Cardiac muscle cell (in vitro differentiated cells and primary cell): ENCODE measurements at regions not wholly inside any gene's neighbourhood (a gene's known extent, or its start where the extent isn't known, plus 50 kb on each side); places are given as distances from the start of the nearest gene placed in this dataset.
"Not testable (repeated sequence)": the region's sequence is repeated elsewhere in the genome, so short reads cannot be mapped to it uniquely, and the experiment has no call there.

Source experiments
- DNase-seq, 2 donors: peaks; one replicate each; pipeline versions ENCODE4 v3.0.0 to v3.0.0-alpha.2; 2010 to 2017; ENCODE audit warnings: low read depth in 1 of 2, low spot score in 1 of 2
- H3K27ac ChIP-seq: fragments of 200-600 bp; sonication (generic); 2 replicates; pipeline ENCODE4 v1.5.1; 2016
- H3K27me3 ChIP-seq: fragments of 200-600 bp; sonication (generic); 2 replicates; pipeline ENCODE4 v1.6.0; 2016; ENCODE audit warnings: control low read depth
- H3K36me3 ChIP-seq: fragments of 200-600 bp; sonication (generic); 2 replicates; pipeline ENCODE4 v1.5.1; 2016; ENCODE audit warnings: control low read depth
- H3K4me1 ChIP-seq: fragments of 200-600 bp; sonication (generic); 2 replicates; pipeline ENCODE4 v1.8.1; 2017; ENCODE audit warnings: low read depth, mild to moderate bottlenecking, mixed run types
- H3K4me3 ChIP-seq: fragments of 200-600 bp; sonication (generic); 2 replicates; pipeline ENCODE4 v1.5.1; 2016; ENCODE audit warnings: mild to moderate bottlenecking
- H3K9me3 ChIP-seq: fragments of 200-600 bp; sonication (generic); 2 replicates; pipeline ENCODE4 v1.5.1; 2017; ENCODE audit warnings: low read depth, mild to moderate bottlenecking, control low read depth
- TF ChIP-seq, protein P1 (sequence below): IDR thresholded peaks from 2 replicates; pipeline ENCODE4 v1.5.1; 2012; ENCODE audit warnings: low read depth, mild to moderate bottlenecking, low read length

DNA sequence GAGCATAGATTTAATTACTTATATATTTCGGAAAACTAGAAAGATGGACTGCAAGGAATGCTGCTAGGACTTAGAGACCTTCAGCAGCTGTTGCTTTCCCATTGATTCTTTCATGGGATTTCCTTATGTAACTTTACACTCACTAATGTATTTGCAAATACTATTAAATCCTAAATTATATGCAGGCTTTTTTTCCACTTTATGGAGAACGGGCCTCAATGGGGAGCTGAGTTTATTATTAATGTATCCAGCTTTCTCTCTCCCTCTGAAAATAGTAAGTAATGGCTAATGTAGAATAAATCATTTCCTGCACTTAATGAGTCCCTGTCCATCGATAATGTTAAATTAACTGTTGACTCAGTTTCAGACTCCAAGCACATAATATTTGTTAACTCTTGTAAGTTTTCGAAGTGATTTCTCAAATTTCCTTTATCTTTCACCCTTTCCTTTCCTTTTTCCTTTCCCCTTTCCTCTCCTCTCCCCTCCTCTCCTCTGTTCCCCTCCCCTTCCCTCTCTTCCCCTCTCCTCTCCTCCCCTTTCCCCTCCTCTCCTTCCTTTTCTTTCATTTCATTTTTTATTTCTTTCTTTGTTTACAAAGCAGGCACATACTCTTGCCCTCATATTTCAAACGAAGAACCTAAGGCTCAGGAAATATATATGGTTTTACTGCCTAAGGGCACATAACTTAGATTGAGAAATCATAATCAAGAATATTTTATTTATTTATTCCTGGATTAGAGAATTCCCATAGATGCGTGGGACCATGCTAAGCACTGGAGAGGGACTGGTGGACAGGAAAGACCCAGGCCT, 503.6 kb downstream of the MMUT start:
- no peak overlapping the region for H3K4me3 ChIP-seq
- no peaks in the 10 kb centered on the region for H3K4me1 ChIP-seq
- no peaks in the 10 kb centered on the region for H3K27me3 ChIP-seq
- TF ChIP-seq, protein P1, sequence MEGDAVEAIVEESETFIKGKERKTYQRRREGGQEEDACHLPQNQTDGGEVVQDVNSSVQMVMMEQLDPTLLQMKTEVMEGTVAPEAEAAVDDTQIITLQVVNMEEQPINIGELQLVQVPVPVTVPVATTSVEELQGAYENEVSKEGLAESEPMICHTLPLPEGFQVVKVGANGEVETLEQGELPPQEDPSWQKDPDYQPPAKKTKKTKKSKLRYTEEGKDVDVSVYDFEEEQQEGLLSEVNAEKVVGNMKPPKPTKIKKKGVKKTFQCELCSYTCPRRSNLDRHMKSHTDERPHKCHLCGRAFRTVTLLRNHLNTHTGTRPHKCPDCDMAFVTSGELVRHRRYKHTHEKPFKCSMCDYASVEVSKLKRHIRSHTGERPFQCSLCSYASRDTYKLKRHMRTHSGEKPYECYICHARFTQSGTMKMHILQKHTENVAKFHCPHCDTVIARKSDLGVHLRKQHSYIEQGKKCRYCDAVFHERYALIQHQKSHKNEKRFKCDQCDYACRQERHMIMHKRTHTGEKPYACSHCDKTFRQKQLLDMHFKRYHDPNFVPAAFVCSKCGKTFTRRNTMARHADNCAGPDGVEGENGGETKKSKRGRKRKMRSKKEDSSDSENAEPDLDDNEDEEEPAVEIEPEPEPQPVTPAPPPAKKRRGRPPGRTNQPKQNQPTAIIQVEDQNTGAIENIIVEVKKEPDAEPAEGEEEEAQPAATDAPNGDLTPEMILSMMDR, result no peak
- no peak for DNase-seq
- no peak overlapping the region for H3K27ac ChIP-seq
- no peaks in the 10 kb centered on the region for H3K36me3 ChIP-seq
- no peaks in the 10 kb centered on the region for H3K9me3 ChIP-seq

DNA sequence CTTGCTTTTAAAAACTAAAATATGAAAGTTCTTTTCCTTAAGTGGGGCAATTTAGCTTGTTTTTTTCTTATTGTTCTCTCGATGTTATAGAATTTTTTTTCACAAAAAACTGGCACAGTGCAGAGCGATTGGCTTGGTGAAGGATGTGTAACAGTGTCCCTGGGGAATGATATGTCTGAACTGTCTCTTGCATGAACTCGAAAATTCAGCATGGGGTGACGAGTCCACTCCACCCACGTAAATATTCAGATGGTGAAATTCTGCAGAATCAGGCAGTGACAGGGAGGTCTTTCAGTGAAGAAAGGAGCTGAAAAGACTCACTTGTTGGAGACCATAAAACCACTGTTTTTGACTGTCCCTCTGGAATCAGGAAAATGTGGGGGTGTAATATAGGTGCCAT, 505.3 kb downstream of the MMUT start:
- TF ChIP-seq, protein P1, result no peak
- Histone ChIP-seq H3K9me3 (no peaks in the 10 kb centered on the region), H3K27ac (no peak overlapping the region), H3K4me3 (no peak overlapping the region), H3K27me3 (no peaks in the 10 kb centered on the region), H3K36me3 (no peaks in the 10 kb centered on the region), H3K4me1 (no peaks in the 10 kb centered on the region)
- DNase-seq, result peak in 1 of 2 donors; percentile 53

DNA sequence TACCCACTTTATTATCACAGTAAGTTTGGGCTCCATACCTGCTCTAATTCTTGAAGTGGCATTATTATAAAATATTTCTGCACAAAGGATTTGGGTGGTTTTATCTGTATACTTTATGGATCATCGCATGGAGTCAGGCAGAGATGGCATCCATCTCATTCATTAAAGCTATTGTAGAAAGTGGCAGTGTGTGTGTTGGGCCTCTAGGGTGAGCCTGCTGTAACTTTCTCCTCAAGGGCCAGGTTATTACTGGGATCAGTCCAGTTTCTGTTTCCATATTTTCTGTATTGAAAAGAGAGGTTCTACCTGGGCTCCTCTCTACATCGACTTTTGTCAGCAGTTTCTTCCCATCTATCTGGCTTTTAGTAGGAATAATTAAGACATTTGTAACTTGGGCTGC, 511.1 kb downstream of the MMUT start:
- Histone ChIP-seq H3K36me3 (no peaks in the 10 kb centered on the region), H3K27ac (no peak overlapping the region), H3K4me1 (no peaks in the 10 kb centered on the region), H3K4me3 (no peak overlapping the region), H3K9me3 (no peaks in the 10 kb centered on the region), H3K27me3 (no peaks in the 10 kb centered on the region)
- TF ChIP-seq, protein P1, result no peak
- DNase-seq, result no peak

DNA sequence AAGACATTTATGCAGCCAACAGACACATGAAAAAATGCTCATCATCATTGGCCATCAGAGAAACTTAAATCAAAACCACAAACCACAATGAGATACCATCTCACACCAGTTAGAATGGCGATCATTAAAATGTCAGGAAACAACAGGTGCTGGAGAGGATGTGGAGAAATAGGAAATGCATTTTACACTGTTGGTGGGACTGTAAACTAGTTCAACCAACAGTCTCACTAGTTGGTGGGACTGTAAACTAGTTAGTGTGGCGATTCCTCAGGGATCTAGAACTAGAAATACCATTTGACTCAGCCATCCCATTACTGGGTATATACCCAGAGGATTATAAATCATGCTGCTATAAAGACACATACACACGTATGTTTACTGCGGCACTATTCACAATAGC, 518.8 kb downstream of the MMUT start:
- H3K27ac ChIP-seq, H3K4me1 ChIP-seq, H3K9me3 ChIP-seq, H3K4me3 ChIP-seq, H3K27me3 ChIP-seq, H3K36me3 ChIP-seq: not testable (repeated sequence)
- DNase-seq, result peak in 1 of 2 donors; percentile 60

DNA sequence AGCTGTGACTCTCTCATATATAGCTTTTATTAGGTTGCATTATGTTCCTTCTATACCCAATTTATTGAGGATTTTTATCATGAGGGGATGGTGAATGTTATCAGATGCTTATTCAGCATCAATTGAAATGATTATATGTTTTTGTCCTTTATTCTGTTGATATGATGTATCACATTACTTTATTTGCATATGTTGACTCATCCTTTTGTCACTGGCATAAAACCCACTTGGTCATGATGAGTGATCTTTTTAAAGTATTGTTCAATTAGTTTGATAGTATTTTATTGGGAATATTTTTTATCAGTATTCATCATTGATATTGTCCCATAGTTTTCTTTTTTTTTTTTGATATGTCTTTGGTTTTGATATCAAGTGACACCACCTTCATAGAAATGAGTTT, 529.9 kb downstream of the MMUT start:
- Histone ChIP-seq H3K36me3 (no peaks in the 10 kb centered on the region), H3K4me1 (no peaks in the 10 kb centered on the region), H3K27me3 (no peaks in the 10 kb centered on the region), H3K4me3 (no peak overlapping the region), H3K27ac (no peak overlapping the region), H3K9me3 (no peaks in the 10 kb centered on the region)
- no peak for DNase-seq
- TF ChIP-seq, protein P1, result no peak

DNA sequence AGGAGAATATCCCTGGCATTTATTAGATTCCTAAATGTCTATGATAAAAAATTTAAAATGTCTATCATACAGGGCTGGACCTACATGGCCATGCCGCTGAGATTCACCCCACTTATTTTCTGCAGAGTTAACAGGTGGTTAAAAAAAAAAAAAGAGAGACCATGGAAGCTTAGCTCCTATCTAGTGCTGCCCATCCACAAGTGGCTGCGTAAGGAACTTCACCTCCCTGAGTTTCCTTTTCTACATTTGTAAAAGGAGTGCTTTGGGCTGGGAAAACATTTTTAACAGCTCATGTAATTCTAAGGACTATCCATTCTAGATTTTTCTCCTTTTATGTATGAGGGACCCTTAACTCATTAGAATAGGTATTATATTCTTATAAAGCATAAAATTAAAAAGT, 534.1 kb downstream of the MMUT start:
- Histone ChIP-seq H3K9me3 (no peaks in the 10 kb centered on the region), H3K4me3 (no peak overlapping the region), H3K27ac (no peak overlapping the region), H3K4me1 (no peaks in the 10 kb centered on the region), H3K27me3 (no peaks in the 10 kb centered on the region), H3K36me3 (no peaks in the 10 kb centered on the region)
- TF ChIP-seq, protein P1, result no peak
- DNase-seq, result no peak
